GM12873 (cell line): ENCODE measurements at regions not wholly inside any gene's neighbourhood (a gene's known extent, or its start where the extent isn't known, plus 50 kb on each side); places are given as distances from the start of the nearest gene placed in this dataset.

Experiments
- CTCF ChIP-seq: IDR thresholded peaks from 2 replicates; pipeline ENCODE4 v1.5.1; 2012; ENCODE audit warnings: low read depth, mild to moderate bottlenecking, moderate library complexity, low read length, control low read depth; ENCODE audit not compliant: insufficient read depth; ENCODE audit errors: missing control alignments

GRCh38 chr21:28877318-28877884 lies 115.3 kb downstream of the LTN1 start:
- no peak for TF ChIP-seq CTCF

GRCh38 chr21:28875078-28875477 lies 117.6 kb downstream of the LTN1 start:
- no peak for TF ChIP-seq CTCF

GRCh38 chr21:28872218-28872617 lies 120.5 kb downstream of the LTN1 start:
- TF ChIP-seq CTCF: no peak

GRCh38 chr21:28871388-28872010 lies 121.2 kb downstream of the LTN1 start:
- no peak for TF ChIP-seq CTCF

GRCh38 chr21:28867401-28867800 lies 125.3 kb downstream of the LTN1 start:
- TF ChIP-seq CTCF: no peak

- TF ChIP-seq CTCF: no peak
Measured at GRCh38 chr21:28865488-28866186, 127.0 kb downstream of the LTN1 start.

- no peak for TF ChIP-seq CTCF
Measured at GRCh38 chr21:28858424-28858823, 134.3 kb downstream of the LTN1 start.
